ENCODE measurements at regions not wholly inside any gene's neighbourhood (a gene's known extent, or its start where the extent isn't known, plus 50 kb on each side); places are given as distances from the start of the nearest gene placed in this dataset.
"Not testable (repeated sequence)": the region's sequence is repeated elsewhere in the genome, so short reads cannot be mapped to it uniquely, and the experiment has no call there.

GRCh38 chr5:162268694-162269481 lies 201.3 kb downstream of the GABRG2 start:
- TF ChIP-seq CTCF (IDR thresholded peaks at IDR 0.05; ENCODE audit: low read depth, low read length) (no peak), MAX (IDR thresholded peaks at IDR 0.05; ENCODE audit: low read depth, low read length) (peak; percentile 68; the same call in 1 of the 2 replicates), POLR2A (IDR thresholded peaks at IDR 0.05; ENCODE audit: extremely low read depth, insufficient read length) (no peak), MYC (IDR thresholded peaks at IDR 0.05; ENCODE audit: low read depth, low read length) (no peak)
- peak overlapping the region; percentile 30 for H3K4me3 ChIP-seq (ENCODE audit: low read depth, low read length)
- DNase-seq (ENCODE audit: low read depth) = peak; percentile 85

- no peak overlapping the region for H3K4me3 ChIP-seq (ENCODE audit: low read depth, low read length)
- DNase-seq (ENCODE audit: low read depth) = no peak
- TF ChIP-seq MYC (IDR thresholded peaks at IDR 0.05; ENCODE audit: low read depth, low read length) = no peak
- TF ChIP-seq MAX (IDR thresholded peaks at IDR 0.05; ENCODE audit: low read depth, low read length) = no peak
- no peak for TF ChIP-seq POLR2A (IDR thresholded peaks at IDR 0.05; ENCODE audit: extremely low read depth, insufficient read length)
- no peak for TF ChIP-seq CTCF (IDR thresholded peaks at IDR 0.05; ENCODE audit: low read depth, low read length)
Measured at GRCh38 chr5:162272417-162272816, 204.8 kb downstream of the GABRG2 start.

GRCh38 chr5:162274679-162275078 lies 207.1 kb downstream of the GABRG2 start:
- no peak for DNase-seq (ENCODE audit: low read depth)
- H3K4me3 ChIP-seq (ENCODE audit: low read depth, low read length) = no peak overlapping the region
- TF ChIP-seq MAX (IDR thresholded peaks at IDR 0.05; ENCODE audit: low read depth, low read length) = no peak

- not testable (repeated sequence) for DNase-seq (ENCODE audit: low read depth); H3K4me3 ChIP-seq (ENCODE audit: low read depth, low read length)
Measured at GRCh38 chr5:162275387-162275786, 207.8 kb downstream of the GABRG2 start.

- TF ChIP-seq MYC (IDR thresholded peaks at IDR 0.05; ENCODE audit: low read depth, low read length) = no peak
- no peak for TF ChIP-seq MAX (IDR thresholded peaks at IDR 0.05; ENCODE audit: low read depth, low read length)
- no peak for TF ChIP-seq POLR2A (IDR thresholded peaks at IDR 0.05; ENCODE audit: extremely low read depth, insufficient read length)
- no peak for TF ChIP-seq CTCF (IDR thresholded peaks at IDR 0.05; ENCODE audit: low read depth, low read length)
- no peak for DNase-seq (ENCODE audit: low read depth)
- no peak overlapping the region for H3K4me3 ChIP-seq (ENCODE audit: low read depth, low read length)
Measured at GRCh38 chr5:162282191-162282590, 214.6 kb downstream of the GABRG2 start.

GRCh38 chr5:162283609-162284008 lies 216.0 kb downstream of the GABRG2 start:
- H3K4me3 ChIP-seq (ENCODE audit: low read depth, low read length) = no peak overlapping the region
- no peak for TF ChIP-seq MAX (IDR thresholded peaks at IDR 0.05; ENCODE audit: low read depth, low read length)
- no peak for TF ChIP-seq CTCF (IDR thresholded peaks at IDR 0.05; ENCODE audit: low read depth, low read length)
- TF ChIP-seq MYC (IDR thresholded peaks at IDR 0.05; ENCODE audit: low read depth, low read length) = no peak
- no peak for TF ChIP-seq POLR2A (IDR thresholded peaks at IDR 0.05; ENCODE audit: extremely low read depth, insufficient read length)
- DNase-seq (ENCODE audit: low read depth) = no peak

Measured in NB4 (cell line).